ENCODE measurements at regions not wholly inside any gene's neighbourhood (a gene's known extent, or its start where the extent isn't known, plus 50 kb on each side); places are given as distances from the start of the nearest gene placed in this dataset.

DNA sequence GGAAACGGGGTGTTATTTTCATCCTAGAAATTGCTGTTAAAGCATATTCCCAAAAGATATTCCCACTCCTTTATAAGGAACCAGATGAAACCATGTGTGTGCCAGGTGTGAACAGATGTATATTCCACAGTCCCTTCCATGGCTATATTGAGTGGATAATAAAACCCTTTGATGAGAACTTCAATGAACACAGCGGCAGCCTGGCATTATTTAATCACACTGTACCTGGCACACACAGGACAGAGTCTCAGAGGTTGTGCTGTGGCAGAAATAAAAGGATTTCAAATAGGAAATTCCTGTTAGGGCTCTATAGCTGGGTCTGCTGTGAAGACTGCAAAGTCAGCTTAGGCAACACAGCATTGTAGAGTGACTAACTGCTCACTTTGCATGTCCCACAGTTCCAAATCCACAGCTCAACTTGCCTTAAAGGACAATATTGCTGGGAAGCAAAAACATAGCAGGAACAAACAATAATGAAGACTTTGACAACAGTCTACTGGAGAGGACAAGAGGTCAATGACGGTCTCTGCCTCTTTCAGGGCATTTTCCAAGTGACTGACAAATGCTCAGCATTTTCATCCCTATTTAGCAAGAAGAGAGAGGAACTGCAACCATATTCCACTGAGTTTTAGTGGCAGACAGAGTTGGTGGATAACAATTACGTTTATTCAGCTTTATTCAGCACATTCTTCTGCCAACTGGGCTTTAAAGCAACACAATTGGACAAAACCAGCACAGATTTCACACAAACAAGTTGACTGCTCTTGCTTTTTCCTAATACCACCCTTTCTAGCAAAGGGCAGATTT is 255.7 kb upstream of the RGMB start:
- POLR2A ChIA-PET = no interaction called here
- intact Hi-C loops (cut with micrococcal nuclease; ENCODE audit: unreplicated experiment) = no loop called here
- TF ChIP-seq, protein P1, sequence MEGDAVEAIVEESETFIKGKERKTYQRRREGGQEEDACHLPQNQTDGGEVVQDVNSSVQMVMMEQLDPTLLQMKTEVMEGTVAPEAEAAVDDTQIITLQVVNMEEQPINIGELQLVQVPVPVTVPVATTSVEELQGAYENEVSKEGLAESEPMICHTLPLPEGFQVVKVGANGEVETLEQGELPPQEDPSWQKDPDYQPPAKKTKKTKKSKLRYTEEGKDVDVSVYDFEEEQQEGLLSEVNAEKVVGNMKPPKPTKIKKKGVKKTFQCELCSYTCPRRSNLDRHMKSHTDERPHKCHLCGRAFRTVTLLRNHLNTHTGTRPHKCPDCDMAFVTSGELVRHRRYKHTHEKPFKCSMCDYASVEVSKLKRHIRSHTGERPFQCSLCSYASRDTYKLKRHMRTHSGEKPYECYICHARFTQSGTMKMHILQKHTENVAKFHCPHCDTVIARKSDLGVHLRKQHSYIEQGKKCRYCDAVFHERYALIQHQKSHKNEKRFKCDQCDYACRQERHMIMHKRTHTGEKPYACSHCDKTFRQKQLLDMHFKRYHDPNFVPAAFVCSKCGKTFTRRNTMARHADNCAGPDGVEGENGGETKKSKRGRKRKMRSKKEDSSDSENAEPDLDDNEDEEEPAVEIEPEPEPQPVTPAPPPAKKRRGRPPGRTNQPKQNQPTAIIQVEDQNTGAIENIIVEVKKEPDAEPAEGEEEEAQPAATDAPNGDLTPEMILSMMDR (IDR thresholded peaks at IDR 0.05; ENCODE audit: insufficient read depth in 1 of 2, low read depth in 1 of 2, low read length in 1 of 2, severe bottlenecking in 1 of 2, unreplicated experiment in 1 of 2) = no peak
- DNase-seq = no peak
- H3K4me1 Mint-ChIP-seq (ENCODE audit: low read depth, unreplicated experiment) = peaks cover 8% of the 10 kb centered on the region
- H3K4me3 Mint-ChIP-seq (ENCODE audit: unreplicated experiment) = no peak overlapping the region
- no peak overlapping the region for H3K4me3 ChIP-seq (ENCODE audit: low read depth, low read length)
- no peak overlapping the region for H3K27ac Mint-ChIP-seq (ENCODE audit: unreplicated experiment)
- H3K27me3 ChIP-seq (replicated peaks; ENCODE audit: control insufficient read depth, insufficient read depth, low read length) = no peaks in the 10 kb centered on the region
- no peaks in the 10 kb centered on the region for H3K9me3 ChIP-seq
- CTCF ChIA-PET = no interaction called here
- no peaks in the 10 kb centered on the region for H3K36me3 Mint-ChIP-seq (ENCODE audit: insufficient read depth, unreplicated experiment)
- BruUV-seq (replicated peaks) = no TSS peak
- H3K27me3 Mint-ChIP-seq (ENCODE audit: insufficient read depth, unreplicated experiment) = no peaks in the 10 kb centered on the region
- no peaks in the 10 kb centered on the region for H3K9me3 Mint-ChIP-seq (ENCODE audit: unreplicated experiment)
- H3K36me3 ChIP-seq (ENCODE audit: control insufficient read depth, insufficient read depth, low read length) = no peaks in the 10 kb centered on the region
- no peaks in the 10 kb centered on the region for H3K4me1 ChIP-seq

DNA sequence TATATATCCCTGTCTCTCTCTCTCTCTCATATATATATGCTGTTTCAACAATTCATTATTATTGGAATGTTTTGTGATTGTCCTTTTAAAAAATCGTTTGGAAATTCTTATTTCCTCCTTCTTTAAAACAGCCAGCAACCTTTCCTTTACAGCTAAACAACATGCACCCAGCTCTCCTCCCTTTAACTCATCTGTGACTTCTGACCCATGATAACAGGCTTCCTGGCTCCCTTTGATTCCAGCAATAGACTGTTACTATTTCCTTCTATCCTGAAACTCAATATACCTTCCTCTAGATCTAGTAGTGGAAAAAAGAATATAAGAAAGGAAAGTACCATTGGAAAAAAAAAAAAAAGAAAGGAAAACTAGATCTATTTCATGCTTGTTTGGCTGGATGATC is 254.7 kb upstream of the RGMB start:
- H3K4me1 ChIP-seq = no peaks in the 10 kb centered on the region
- Mint-ChIP-seq H3K36me3 (ENCODE audit: insufficient read depth, unreplicated experiment) (no peaks in the 10 kb centered on the region), H3K9me3 (ENCODE audit: unreplicated experiment) (no peaks in the 10 kb centered on the region), H3K27ac (ENCODE audit: unreplicated experiment) (no peak overlapping the region), H3K27me3 (ENCODE audit: insufficient read depth, unreplicated experiment) (peaks cover 2% of the 10 kb centered on the region), H3K4me1 (ENCODE audit: low read depth, unreplicated experiment) (peaks cover 8% of the 10 kb centered on the region), H3K4me3 (ENCODE audit: unreplicated experiment) (no peak overlapping the region)
- intact Hi-C loops (cut with micrococcal nuclease; ENCODE audit: unreplicated experiment) = no loop called here
- no peaks in the 10 kb centered on the region for H3K36me3 ChIP-seq (ENCODE audit: control insufficient read depth, insufficient read depth, low read length)
- BruUV-seq (replicated peaks) = no TSS peak
- no peaks in the 10 kb centered on the region for H3K27me3 ChIP-seq (replicated peaks; ENCODE audit: control insufficient read depth, insufficient read depth, low read length)
- H3K9me3 ChIP-seq = no peaks in the 10 kb centered on the region
- ChIA-PET POLR2A (no interaction called here), CTCF (no interaction called here)
- TF ChIP-seq, protein P1 (IDR thresholded peaks at IDR 0.05; ENCODE audit: insufficient read depth in 1 of 2, low read depth in 1 of 2, low read length in 1 of 2, severe bottlenecking in 1 of 2, unreplicated experiment in 1 of 2) = no peak
- DNase-seq = no peak
- no peak overlapping the region for H3K4me3 ChIP-seq (ENCODE audit: low read depth, low read length)

DNA sequence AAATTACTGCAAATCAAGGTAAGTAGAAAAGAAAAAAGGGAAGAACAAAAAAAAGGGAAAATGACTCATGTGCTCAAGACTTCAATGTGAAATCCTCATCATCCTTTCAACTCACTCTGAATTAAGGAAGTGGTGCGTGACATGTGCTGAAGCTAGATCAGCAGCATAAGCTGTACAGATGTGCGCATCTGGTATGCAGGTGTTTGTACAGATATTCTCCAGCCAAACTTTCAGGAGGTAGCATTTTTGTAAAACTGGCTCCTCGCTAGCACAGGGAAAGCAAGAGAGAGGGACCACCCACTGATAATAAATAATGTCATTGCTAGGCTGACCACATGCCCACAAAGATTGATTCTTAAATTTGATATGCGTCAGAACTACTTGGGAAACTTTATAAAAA is 253.9 kb upstream of the RGMB start:
- no peaks in the 10 kb centered on the region for H3K4me1 ChIP-seq
- intact Hi-C loops (cut with micrococcal nuclease; ENCODE audit: unreplicated experiment) = no loop called here
- no peaks in the 10 kb centered on the region for H3K9me3 ChIP-seq
- Mint-ChIP-seq H3K4me1 (ENCODE audit: low read depth, unreplicated experiment) (peaks cover 8% of the 10 kb centered on the region), H3K4me3 (ENCODE audit: unreplicated experiment) (no peak overlapping the region), H3K9me3 (ENCODE audit: unreplicated experiment) (no peaks in the 10 kb centered on the region), H3K27me3 (ENCODE audit: insufficient read depth, unreplicated experiment) (peaks cover 2% of the 10 kb centered on the region), H3K36me3 (ENCODE audit: insufficient read depth, unreplicated experiment) (no peaks in the 10 kb centered on the region), H3K27ac (ENCODE audit: unreplicated experiment) (no peak overlapping the region)
- BruUV-seq (replicated peaks) = no TSS peak
- H3K36me3 ChIP-seq (ENCODE audit: control insufficient read depth, insufficient read depth, low read length) = no peaks in the 10 kb centered on the region
- POLR2A ChIA-PET = no interaction called here
- TF ChIP-seq, protein P1 (IDR thresholded peaks at IDR 0.05; ENCODE audit: insufficient read depth in 1 of 2, low read depth in 1 of 2, low read length in 1 of 2, severe bottlenecking in 1 of 2, unreplicated experiment in 1 of 2) = no peak
- no peak overlapping the region for H3K4me3 ChIP-seq (ENCODE audit: low read depth, low read length)
- H3K27me3 ChIP-seq (replicated peaks; ENCODE audit: control insufficient read depth, insufficient read depth, low read length) = no peaks in the 10 kb centered on the region
- DNase-seq = no peak
- CTCF ChIA-PET = no interaction called here
